Keratinocyte (primary cell): ENCODE measurements at regions not wholly inside any gene's neighbourhood (a gene's known extent, or its start where the extent isn't known, plus 50 kb on each side); places are given as distances from the start of the nearest gene placed in this dataset.

Experiments
- DNase-seq: peaks from one replicate; pipeline ENCODE4 v3.0.0-alpha.2; 2011; ENCODE audit warnings: low read depth, missing footprints, low spot score
- FAIRE-seq: peaks from 2 replicates; lab custom pipeline; 2011; peaks lifted over from hg19 to GRCh38; lab: Jason Lieb, UNC
- H2AFZ ChIP-seq: 2 replicates; pipeline ENCODE4 v1.6.0; 2012; ENCODE audit warnings: low read length, control low read depth, inconsistent platforms; ENCODE audit not compliant: control insufficient read depth
- H3K27ac ChIP-seq: 2 replicates; pipeline ENCODE4 v1.5.1; 2011; ENCODE audit warnings: low read length; ENCODE audit not compliant: control insufficient read depth, insufficient read depth
- H3K27me3 ChIP-seq: 3 replicates; pipeline ENCODE4 v1.6.0; 2011; ENCODE audit warnings: low read length; ENCODE audit not compliant: control insufficient read depth, insufficient read depth; ENCODE audit errors: extremely low read depth
- H3K36me3 ChIP-seq, 2 experiments: 2 replicates in 1 of 2; 3 replicates in 1 of 2; pipeline ENCODE4 v1.5.1; 2011; ENCODE audit warnings: low read length in 2 of 2, mild to moderate bottlenecking in 1 of 2; ENCODE audit not compliant: control insufficient read depth in 2 of 2, insufficient read depth in 2 of 2; ENCODE audit errors: extremely low read depth in 1 of 2
- H3K4me1 ChIP-seq: 3 replicates; pipeline ENCODE4 v1.5.1; 2011; ENCODE audit warnings: low read length; ENCODE audit not compliant: control insufficient read depth, insufficient read depth; ENCODE audit errors: extremely low read depth
- H3K4me2 ChIP-seq: 3 replicates; pipeline ENCODE4 v1.6.0; 2011; ENCODE audit warnings: low read depth, low read length; ENCODE audit not compliant: control insufficient read depth, insufficient read depth; ENCODE audit errors: extremely low read depth
- H3K4me3 ChIP-seq, 3 experiments: fragments of 200-600 bp in 1 of 3; sonication (generic) in 1 of 3; 2 replicates in 2 of 3; 3 replicates in 1 of 3; pipeline ENCODE4 v1.5.1; 2011 to 2016; ENCODE audit warnings: low read length in 3 of 3, mild to moderate bottlenecking in 3 of 3, control low read depth in 2 of 3, inconsistent platforms in 1 of 3, low read depth in 1 of 3, mixed read lengths in 1 of 3, mixed run types in 1 of 3, moderate library complexity in 1 of 3; ENCODE audit not compliant: control insufficient read depth in 2 of 3, insufficient read depth in 2 of 3; ENCODE audit errors: extremely low read depth in 1 of 3
- H3K79me2 ChIP-seq: 2 replicates; pipeline ENCODE4 v1.6.0; 2012; ENCODE audit warnings: low read length; ENCODE audit not compliant: control insufficient read depth, insufficient read depth
- H3K9ac ChIP-seq: 3 replicates; pipeline ENCODE4 v1.6.0; 2011; ENCODE audit warnings: low read length; ENCODE audit not compliant: control insufficient read depth, insufficient read depth; ENCODE audit errors: extremely low read depth
- H3K9me1 ChIP-seq: 3 replicates; pipeline ENCODE4 v1.6.0; 2011; ENCODE audit warnings: low read length; ENCODE audit not compliant: control insufficient read depth, insufficient read depth; ENCODE audit errors: extremely low read depth
- H3K9me3 ChIP-seq: 2 replicates; pipeline ENCODE4 v1.5.1; 2012; ENCODE audit warnings: low read depth, low read length; ENCODE audit not compliant: control insufficient read depth
- H4K20me1 ChIP-seq: 3 replicates; pipeline ENCODE4 v1.6.0; 2011; ENCODE audit warnings: low read length; ENCODE audit not compliant: control insufficient read depth, insufficient read depth; ENCODE audit errors: extremely low read depth
- CTCF ChIP-seq, 3 experiments: IDR thresholded peaks in 1 of 3; conservative IDR thresholded peaks in 1 of 3; optimal IDR thresholded peaks in 1 of 3; 2 replicates in 2 of 3; 3 replicates in 1 of 3; pipeline versions ENCODE3 to v1.5.1; 2011; ENCODE audit warnings: low read length in 3 of 3, mild to moderate bottlenecking in 3 of 3, moderate library complexity in 2 of 3, control low read depth in 1 of 3, inconsistent platforms in 1 of 3; ENCODE audit not compliant: insufficient read depth in 2 of 3; ENCODE audit errors: extremely low read depth in 1 of 3
- EZH2 ChIP-seq: IDR thresholded peaks from one replicate; pipeline ENCODE4 v1.6.1; 2012; ENCODE audit warnings: inconsistent platforms, mild to moderate bottlenecking, low read length, moderate library complexity
- dilution Hi-C: fragments of 300-500 bp; cut with MboI; formaldehyde crosslinking; loops from one replicate; pipeline ENCODE4 v1.7.0; 2020; ENCODE audit warnings: low sequenced_read_pairs; ENCODE audit not compliant: extremely low pct_ligation_motif_present

DNA sequence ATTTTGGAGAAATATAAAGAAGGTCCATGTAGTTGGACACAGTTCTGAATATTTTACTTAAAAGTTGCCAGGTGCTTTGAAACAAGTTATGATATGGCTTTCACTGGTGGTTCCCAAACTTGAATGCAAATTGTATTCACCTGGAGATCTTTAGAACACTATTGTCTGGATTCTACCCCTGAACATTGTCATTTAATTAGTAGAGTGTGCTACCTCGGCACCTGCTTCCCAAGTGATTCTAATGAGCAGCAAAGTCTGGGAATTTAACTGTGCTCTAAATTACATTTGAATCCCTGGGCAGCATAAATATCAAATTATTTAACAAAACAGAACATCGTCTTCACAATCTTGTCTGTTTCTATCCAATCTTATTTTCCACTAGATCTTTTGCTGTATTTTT lies 2483.3 kb downstream of the PCDH9 start:
- Histone ChIP-seq H3K9me1 (no peaks in the 10 kb centered on the region), H3K27ac (no peak overlapping the region), H3K27me3 (no peaks in the 10 kb centered on the region), H3K4me2 (no peak overlapping the region), H2AFZ (no peak overlapping the region), H3K4me1 (no peaks in the 10 kb centered on the region), H4K20me1 (no peaks in the 10 kb centered on the region), H3K4me3 (no peak overlapping the region), H3K79me2 (no peaks in the 10 kb centered on the region), H3K9me3 (no peaks in the 10 kb centered on the region), H3K9ac (no peak overlapping the region), H3K36me3 (no peaks in the 10 kb centered on the region)
- FAIRE-seq, result no peak
- no peak for DNase-seq
- TF ChIP-seq CTCF (optimal IDR thresholded peaks at IDR 0.05 in 1 of 3, IDR thresholded peaks at IDR 0.05 in 1 of 3, conservative IDR thresholded peaks at IDR 0.05 in 1 of 3; ENCODE audit: extremely low read depth in 1 of 3, insufficient read depth in 2 of 3, low read length in 3 of 3) (no peak), EZH2 (no peak)
- dilution Hi-C loops, result no loop called here

DNA sequence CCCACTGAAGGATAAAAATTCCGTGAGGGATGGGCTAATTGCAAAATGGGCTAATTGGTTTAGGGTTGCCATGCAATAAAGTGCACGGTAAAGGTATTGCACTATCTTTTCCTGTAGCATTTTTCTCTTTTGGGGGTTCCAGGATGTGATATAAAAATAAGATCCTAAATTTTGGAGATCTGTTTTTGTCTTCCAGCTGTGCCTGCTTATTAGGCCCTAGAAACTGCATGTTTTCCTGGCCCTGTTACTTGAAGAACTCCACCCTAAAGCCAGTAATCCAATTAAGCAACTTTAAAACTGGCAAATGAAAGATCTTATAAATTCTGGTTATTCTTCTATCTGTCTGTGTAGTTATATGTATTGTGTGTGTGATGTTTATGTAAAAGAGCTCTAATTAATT lies 2489.6 kb downstream of the PCDH9 start:
- DNase-seq (no peak), FAIRE-seq (no peak)
- H3K36me3 ChIP-seq, result no peaks in the 10 kb centered on the region
- H3K4me2 ChIP-seq, result no peak overlapping the region
- no peak overlapping the region for H3K27ac ChIP-seq
- no peaks in the 10 kb centered on the region for H4K20me1 ChIP-seq
- no peaks in the 10 kb centered on the region for H3K4me1 ChIP-seq
- H2AFZ ChIP-seq, result no peak overlapping the region
- H3K4me3 ChIP-seq, result no peak overlapping the region
- TF ChIP-seq EZH2 (no peak), CTCF (optimal IDR thresholded peaks at IDR 0.05 in 1 of 3, IDR thresholded peaks at IDR 0.05 in 1 of 3, conservative IDR thresholded peaks at IDR 0.05 in 1 of 3; ENCODE audit: extremely low read depth in 1 of 3, insufficient read depth in 2 of 3, low read length in 3 of 3) (no peak)
- H3K27me3 ChIP-seq, result no peaks in the 10 kb centered on the region
- H3K9ac ChIP-seq, result no peak overlapping the region
- no peaks in the 10 kb centered on the region for H3K9me3 ChIP-seq
- no peaks in the 10 kb centered on the region for H3K79me2 ChIP-seq
- dilution Hi-C loops, result no loop called here
- no peaks in the 10 kb centered on the region for H3K9me1 ChIP-seq
